LNCaP clone FGC (cell line): ENCODE measurements at regions not wholly inside any gene's neighbourhood (a gene's known extent, or its start where the extent isn't known, plus 50 kb on each side); places are given as distances from the start of the nearest gene placed in this dataset.

ENCODE experiments used
- DNase-seq: peaks from one replicate; pipeline ENCODE4 v3.0.0-alpha.2; 2011; ENCODE audit warnings: low read depth
- H3K4me3 ChIP-seq: 2 replicates; pipeline ENCODE4 v1.5.1; 2011; ENCODE audit warnings: mild to moderate bottlenecking, low read depth, low read length, control low read depth
- TF ChIP-seq, protein P1 (sequence below): IDR thresholded peaks from 2 replicates; pipeline ENCODE4 v1.5.1; 2012; ENCODE audit warnings: mild to moderate bottlenecking; ENCODE audit not compliant: control insufficient read depth, insufficient read depth; ENCODE audit errors: extremely low read depth

GRCh38 chrX:33989936-33990335, 142.2 kb downstream of the FAM47A start:
- DNase-seq = no peak
- TF ChIP-seq, protein P1, sequence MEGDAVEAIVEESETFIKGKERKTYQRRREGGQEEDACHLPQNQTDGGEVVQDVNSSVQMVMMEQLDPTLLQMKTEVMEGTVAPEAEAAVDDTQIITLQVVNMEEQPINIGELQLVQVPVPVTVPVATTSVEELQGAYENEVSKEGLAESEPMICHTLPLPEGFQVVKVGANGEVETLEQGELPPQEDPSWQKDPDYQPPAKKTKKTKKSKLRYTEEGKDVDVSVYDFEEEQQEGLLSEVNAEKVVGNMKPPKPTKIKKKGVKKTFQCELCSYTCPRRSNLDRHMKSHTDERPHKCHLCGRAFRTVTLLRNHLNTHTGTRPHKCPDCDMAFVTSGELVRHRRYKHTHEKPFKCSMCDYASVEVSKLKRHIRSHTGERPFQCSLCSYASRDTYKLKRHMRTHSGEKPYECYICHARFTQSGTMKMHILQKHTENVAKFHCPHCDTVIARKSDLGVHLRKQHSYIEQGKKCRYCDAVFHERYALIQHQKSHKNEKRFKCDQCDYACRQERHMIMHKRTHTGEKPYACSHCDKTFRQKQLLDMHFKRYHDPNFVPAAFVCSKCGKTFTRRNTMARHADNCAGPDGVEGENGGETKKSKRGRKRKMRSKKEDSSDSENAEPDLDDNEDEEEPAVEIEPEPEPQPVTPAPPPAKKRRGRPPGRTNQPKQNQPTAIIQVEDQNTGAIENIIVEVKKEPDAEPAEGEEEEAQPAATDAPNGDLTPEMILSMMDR = no peak
- no peak overlapping the region for H3K4me3 ChIP-seq

GRCh38 chrX:33987458-33987857, 144.7 kb downstream of the FAM47A start:
- TF ChIP-seq, protein P1 = no peak
- no peak overlapping the region for H3K4me3 ChIP-seq
- DNase-seq = no peak

GRCh38 chrX:33974676-33975075, 157.4 kb downstream of the FAM47A start:
- no peak for DNase-seq
- no peak overlapping the region for H3K4me3 ChIP-seq
- TF ChIP-seq, protein P1 = no peak

- no peak for DNase-seq
- TF ChIP-seq, protein P1 = no peak
- H3K4me3 ChIP-seq = no peak overlapping the region
Measured at GRCh38 chrX:33970028-33970967, 161.8 kb downstream of the FAM47A start.

DNA sequence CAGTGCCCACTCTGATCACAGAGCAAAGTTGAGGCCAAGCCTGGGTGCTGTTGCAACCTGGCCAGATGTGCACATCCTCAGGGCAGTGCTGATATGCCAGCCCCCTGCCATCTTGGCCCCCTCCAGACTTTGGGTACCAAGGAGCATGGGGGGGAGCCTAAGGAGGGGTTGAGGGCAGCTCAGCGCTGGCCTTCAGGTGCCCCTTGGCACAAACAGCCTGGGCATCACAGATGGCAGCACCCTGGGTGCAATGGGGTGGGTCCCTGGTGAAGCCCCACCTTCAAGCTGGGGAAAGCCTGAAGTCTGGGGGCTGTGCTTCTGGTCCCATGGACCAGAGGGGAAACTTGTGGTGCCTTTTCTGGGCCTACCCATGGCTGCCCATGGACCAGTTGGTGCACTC, 163.0 kb downstream of the FAM47A start:
- TF ChIP-seq, protein P1 = no peak
- H3K4me3 ChIP-seq = no peak overlapping the region
- no peak for DNase-seq

DNA sequence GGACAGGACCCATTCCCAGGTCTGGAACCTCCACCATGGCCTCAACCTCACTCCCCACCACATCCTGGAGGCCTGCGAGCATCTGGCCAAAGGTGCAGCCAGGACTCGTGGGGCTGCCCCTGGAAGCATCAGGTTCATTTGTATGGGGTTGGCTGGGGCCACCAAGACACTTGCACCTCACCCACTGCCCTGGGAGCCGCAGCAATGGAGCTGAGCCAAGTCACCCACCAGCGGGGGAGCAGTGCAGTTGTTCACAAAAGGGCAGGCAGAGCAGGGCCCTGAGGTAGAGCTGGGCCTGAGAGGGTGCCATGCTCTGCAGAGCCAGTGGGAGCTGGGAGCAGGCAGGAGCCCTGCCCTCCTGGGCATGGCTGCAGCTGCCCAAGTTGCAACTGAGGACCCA, 163.5 kb downstream of the FAM47A start:
- DNase-seq = no peak
- TF ChIP-seq, protein P1 = no peak
- H3K4me3 ChIP-seq = no peak overlapping the region
